ENCODE measurements at regions not wholly inside any gene's neighbourhood (a gene's known extent, or its start where the extent isn't known, plus 50 kb on each side); places are given as distances from the start of the nearest gene placed in this dataset. TPM values are rescaled to one million over a fixed set of nuclear protein-coding genes. Genes with fewer than 3 reads are reported as not detected.
"Not testable (repeated sequence)": the region's sequence is repeated elsewhere in the genome, so short reads cannot be mapped to it uniquely, and the experiment has no call there.

DNA sequence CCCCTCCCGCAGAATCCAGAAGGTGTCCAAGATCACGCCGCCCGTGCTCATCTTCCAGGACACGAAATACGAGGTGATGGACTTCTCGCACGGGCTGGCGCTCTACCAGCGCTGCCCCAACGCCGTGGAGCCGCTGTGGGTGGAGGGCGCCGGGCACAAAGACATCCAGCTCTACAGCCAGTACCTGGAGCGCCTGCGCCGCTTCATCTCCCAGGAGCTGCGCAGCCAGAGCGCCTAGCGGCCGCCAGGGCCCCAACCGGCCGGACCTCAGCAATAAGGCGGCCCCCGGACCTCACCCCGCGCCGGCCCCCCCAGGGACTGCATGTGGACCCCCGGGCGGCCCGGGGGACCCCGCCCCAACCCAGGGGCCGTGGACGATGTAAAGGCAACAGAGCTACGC, 50.5 kb upstream of the TP53TG3D start:
- dilution Hi-C loops (cut with HindIII; ENCODE audit: low sequenced_read_pairs, unreplicated experiment); H3K23ac ChIP-seq (ENCODE audit: low read depth, low read length); H2BK5ac ChIP-seq (ENCODE audit: low read depth, low read length, poor library complexity, severe bottlenecking); H2AK9ac ChIP-seq (replicated peaks; ENCODE audit: low read depth, low read length, poor library complexity); H3K4me2 ChIP-seq (ENCODE audit: low read depth, low read length); H3K9me3 ChIP-seq (ENCODE audit: control insufficient read depth, insufficient read depth, low read length); H2BK15ac ChIP-seq (ENCODE audit: low read depth, low read length); H4K20me1 ChIP-seq (ENCODE audit: insufficient read depth, low read length); in situ Hi-C loops (cut with MboI; ENCODE audit: low sequenced_read_pairs); POLR2A ChIA-PET (ENCODE audit: unreplicated experiment); H3K36me3 ChIP-seq (ENCODE audit: control insufficient read depth, insufficient read depth, low read length); H4K5ac ChIP-seq (ENCODE audit: low read depth, low read length); H3K79me1 ChIP-seq (ENCODE audit: low read depth in 1 of 2, low read length in 2 of 2); H3K9ac ChIP-seq (ENCODE audit: low read depth, low read length); H2BK20ac ChIP-seq (ENCODE audit: low read depth, low read length); H3K4ac ChIP-seq (ENCODE audit: low read depth, low read length); H4K8ac ChIP-seq (ENCODE audit: low read depth in 2 of 2, low read length in 2 of 2); H3K9me1 ChIP-seq (ENCODE audit: insufficient read depth, low read length); H2BK120ac ChIP-seq (ENCODE audit: low read depth, low read length); DNase-seq; H3K56ac ChIP-seq (ENCODE audit: extremely low read depth, insufficient read depth, low read length); H3K4me1 ChIP-seq (ENCODE audit: control insufficient read depth, insufficient read depth, low read length); BruUV-seq (replicated peaks); H4K91ac ChIP-seq (ENCODE audit: insufficient read depth, low read depth, low read length); ATAC-seq (ENCODE audit: low read depth); CTCF ChIA-PET; H3K14ac ChIP-seq (replicated peaks; ENCODE audit: low read depth, low read length); H3K18ac ChIP-seq (ENCODE audit: low read depth, low read length); H2AFZ ChIP-seq (replicated peaks; ENCODE audit: low read length, poor library complexity); intact Hi-C loops (cut with micrococcal nuclease); H3K27me3 ChIP-seq (ENCODE audit: control insufficient read depth, insufficient read depth, low read length); H3K27ac ChIP-seq (ENCODE audit: insufficient read depth, low read length); H3K4me3 ChIP-seq (ENCODE audit: insufficient read depth, low read depth, low read length); H2AK5ac ChIP-seq (ENCODE audit: low read depth, low read length): not testable (repeated sequence)
- no CpG with 5 or more reads among the region's 36 CpGs for WGBS, 2 experiments (ENCODE audit: extremely low coverage in 2 of 2, insufficient read length in 1 of 2)

Small RNAs in the stretch of these regions (microRNA-seq; reads per million reads assigned to microRNA genes)
- gene AC133485.4 (ENCODE audit: insufficient read depth, insufficient read length) (not detected), gene AC142381.2 (ENCODE audit: insufficient read depth, insufficient read length) (not detected), gene IGHV1OR16-3 (ENCODE audit: insufficient read depth, insufficient read length) (not detected), gene IGHV3OR16-9 (ENCODE audit: insufficient read depth, insufficient read length) (not detected)

Small RNAs in the stretch of these regions (small RNA-seq; reads per million reads assigned to genes)
- gene AC133485.4: 0 reads per million in 5 experiments
- 0 reads per million in 5 experiments for gene AC142381.2
- gene IGHV1OR16-3: 0 reads per million in 5 experiments
- 0 reads per million in 5 experiments for gene IGHV3OR16-9
